ENCODE measurements at regions not wholly inside any gene's neighbourhood (a gene's known extent, or its start where the extent isn't known, plus 50 kb on each side); places are given as distances from the start of the nearest gene placed in this dataset.
"Not testable (repeated sequence)": the region's sequence is repeated elsewhere in the genome, so short reads cannot be mapped to it uniquely, and the experiment has no call there.

DNA sequence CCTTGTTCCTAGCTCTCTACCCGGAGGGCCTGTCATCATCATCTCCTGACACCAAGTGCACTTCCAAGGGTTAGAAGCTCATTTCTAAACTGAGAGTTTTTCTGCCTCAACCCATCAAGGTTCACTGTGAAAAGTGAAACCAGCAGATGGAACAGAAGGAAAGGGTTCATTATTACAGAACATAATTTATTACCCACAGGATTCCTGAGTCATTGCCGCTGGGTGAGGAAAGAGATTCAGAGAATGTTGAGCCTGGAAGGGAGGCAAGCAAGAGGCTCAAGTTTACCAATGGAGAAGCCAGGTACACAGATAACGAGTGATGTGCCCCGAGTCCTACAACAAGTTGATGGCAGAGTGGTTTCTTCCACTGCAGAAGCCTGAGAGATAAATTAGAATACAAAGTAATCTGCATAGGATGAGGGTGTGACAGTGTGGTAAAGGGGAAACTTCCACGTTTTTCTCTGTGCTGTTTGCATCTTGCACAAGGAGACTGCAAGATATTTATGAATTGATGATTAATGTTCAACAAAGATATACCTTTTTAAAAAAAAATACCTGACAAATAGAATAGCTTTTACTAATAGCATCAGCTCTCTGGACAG, 80.5 kb upstream of the SETMAR start:
- DNase-seq (ENCODE audit: low spot score): no peak

DNA sequence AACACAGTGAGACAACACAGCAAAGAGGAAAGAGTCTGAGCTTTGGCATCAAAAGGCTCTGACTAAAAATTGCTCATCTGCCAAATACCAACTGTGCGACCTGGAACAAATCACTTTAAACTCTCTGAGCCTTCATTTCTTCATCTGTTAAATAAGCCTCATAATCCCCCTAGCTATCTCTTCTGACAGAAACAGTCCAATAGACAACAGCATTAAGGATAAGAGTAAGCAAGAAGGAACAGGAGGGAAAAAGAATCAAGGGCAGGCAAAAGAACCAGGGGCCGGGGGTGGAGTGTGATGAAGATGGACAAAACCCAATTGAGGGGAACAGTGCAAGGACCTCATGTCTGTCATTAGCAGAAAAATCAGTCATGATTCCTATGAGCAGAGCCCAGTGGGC, 79.4 kb upstream of the SETMAR start:
- DNase-seq (ENCODE audit: low spot score): no peak

DNA sequence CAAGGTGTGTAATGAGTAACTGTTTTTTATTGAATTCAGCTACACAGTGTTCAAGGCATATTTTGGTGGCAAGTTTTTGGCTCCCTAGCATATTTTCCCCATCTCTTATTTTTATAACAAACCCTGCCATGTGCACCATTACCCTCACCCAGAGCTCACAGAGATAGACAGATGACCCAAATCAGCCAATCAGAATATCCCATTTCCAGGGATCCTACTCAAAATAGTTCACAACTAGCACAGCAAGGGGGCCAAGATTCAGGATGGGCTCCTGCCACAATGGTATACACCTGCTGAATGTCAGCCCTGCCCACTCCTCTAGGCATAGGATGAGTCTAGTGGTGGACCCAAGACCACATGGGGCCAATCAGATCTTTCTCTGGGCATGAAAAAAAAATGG, 78.8 kb upstream of the SETMAR start:
- no peak for DNase-seq (ENCODE audit: low spot score)

DNA sequence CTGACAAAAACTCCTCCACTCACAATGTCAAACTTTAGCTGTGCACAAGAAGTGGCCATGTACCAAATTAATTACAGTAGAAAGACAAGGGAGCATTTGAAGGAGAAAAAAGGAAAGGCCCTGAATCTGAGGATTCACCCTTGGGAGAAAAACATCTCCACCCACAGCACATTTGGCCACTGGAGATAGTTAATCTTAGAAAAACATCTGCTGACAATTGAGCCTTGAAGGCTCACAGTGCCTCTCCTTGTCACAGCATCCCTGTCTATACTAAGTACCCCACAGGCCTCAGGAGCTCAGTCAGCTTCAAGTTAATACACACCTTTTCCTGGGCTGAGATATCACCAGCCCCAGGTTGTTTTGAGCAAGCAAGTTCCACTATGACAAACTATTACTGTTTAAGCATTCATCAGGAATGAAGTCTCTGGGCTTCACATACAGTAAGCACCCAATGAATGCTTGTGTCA, 78.1 kb upstream of the SETMAR start:
- DNase-seq (ENCODE audit: low spot score): no peak

DNA sequence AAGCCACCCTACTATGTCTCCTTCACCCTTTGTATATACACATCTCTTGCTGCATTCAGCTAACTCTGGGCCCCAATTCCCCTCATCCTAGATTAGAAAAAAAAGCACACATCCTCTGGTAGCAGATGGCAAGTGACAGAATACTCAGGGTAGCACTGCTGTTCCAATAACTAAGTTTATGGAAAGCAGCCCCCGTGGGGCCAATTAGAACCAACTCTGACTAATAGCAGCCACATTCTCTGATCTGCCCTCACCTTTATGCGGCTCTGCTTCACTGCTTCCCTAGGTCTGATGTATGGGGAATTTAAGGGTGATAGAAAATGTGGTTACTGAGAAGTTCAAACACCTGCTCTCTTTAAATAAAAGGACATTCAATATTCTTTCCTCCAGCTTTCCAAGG, 74.9 kb upstream of the SETMAR start:
- no peak for DNase-seq (ENCODE audit: low spot score)

DNA sequence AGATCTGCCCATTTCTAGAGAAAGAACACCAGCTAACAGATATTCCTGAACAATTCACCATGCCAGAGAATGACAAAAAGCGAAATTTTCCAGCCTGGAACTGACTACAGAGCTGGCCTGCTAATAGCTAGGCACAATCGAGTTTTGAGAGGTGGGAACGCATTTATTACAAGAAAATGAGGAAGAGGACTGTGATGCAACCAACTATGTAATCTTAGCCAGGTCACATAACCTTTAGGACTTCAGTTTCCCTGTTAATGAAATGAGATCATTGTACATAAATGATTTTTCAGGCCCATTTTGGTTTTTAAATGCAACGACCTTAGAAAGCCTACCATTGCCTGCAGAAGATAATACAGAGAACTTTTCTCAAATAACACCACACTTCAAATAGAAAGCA, 72.1 kb upstream of the SETMAR start:
- DNase-seq (ENCODE audit: low spot score): no peak

DNA sequence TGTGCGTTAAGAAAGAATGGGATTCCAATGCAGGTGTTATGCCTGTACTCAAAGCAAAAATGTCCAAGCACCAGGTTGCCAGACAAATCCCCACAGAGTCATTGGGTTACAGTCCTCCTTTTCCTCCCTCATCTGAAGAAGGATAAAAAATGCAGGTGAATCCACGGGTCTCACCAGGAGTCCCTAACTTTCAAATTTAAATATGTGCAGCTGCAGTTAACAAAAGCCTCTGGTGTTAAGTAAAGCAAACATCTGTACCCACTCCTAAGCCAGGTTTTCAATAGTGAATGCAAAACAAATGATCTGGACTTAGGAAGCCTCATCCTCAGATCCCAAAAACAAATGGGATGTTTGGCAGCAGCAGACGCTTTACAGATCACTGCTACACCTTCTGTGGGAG, 70.4 kb upstream of the SETMAR start:
- no peak for DNase-seq (ENCODE audit: low spot score)

DNA sequence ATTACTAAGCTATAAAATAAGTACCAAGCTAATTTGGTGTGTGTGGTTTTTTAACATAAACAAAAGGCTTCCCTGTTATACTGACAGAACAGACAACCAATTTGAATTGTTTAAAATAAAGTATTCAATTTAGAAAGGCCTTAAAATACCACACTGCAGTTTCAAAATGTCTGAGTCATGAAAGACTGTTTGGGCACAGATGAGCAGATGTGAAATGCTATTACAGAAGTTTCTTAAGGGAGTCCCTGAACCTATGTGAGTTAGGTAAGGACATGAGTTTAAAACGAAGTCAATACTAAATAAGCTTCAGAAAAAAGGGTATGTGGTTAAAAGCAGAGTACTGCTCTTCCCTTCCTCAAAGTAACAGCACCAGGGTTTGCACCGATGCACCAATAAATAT, 69.7 kb upstream of the SETMAR start:
- DNase-seq (ENCODE audit: low spot score): no peak

DNA sequence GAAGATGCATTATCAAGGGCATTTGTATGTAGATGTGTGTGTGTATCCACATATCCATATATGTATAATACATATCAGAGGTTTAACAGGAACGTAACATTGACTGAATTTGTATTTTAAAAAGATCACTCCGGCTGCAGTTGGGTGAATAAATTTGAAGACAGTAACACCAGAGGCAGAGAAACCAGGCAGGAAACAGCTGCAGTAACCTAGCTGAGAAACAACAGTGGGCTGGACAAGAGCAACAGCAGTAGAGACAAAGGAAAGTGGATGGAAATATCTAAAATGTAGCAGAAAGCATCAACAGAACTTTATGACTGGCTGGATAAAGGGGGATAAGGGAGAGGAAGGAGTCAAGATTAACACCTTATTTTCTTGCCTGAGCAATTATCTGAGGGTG, 68.3 kb upstream of the SETMAR start:
- no peak for DNase-seq (ENCODE audit: low spot score)

DNA sequence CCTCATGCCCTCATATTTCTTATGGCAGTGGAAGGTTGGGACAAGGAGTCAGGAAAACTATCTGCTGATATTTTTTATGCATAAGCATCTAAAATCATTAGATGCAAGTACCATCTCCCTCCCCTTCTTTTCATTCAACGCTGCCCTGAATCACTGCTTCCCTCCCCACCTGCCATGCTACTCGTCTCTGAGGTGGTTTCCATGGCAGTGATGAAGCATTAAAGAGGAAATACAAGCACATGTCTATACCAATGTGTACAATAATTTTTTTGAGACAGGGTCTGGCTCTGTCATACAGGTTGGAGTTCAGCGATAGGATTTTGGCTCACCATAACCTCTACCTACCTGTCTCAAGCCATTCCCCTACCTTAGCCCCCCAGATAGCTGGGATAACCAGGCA, 67.5 kb upstream of the SETMAR start:
- DNase-seq (ENCODE audit: low spot score): no peak

DNA sequence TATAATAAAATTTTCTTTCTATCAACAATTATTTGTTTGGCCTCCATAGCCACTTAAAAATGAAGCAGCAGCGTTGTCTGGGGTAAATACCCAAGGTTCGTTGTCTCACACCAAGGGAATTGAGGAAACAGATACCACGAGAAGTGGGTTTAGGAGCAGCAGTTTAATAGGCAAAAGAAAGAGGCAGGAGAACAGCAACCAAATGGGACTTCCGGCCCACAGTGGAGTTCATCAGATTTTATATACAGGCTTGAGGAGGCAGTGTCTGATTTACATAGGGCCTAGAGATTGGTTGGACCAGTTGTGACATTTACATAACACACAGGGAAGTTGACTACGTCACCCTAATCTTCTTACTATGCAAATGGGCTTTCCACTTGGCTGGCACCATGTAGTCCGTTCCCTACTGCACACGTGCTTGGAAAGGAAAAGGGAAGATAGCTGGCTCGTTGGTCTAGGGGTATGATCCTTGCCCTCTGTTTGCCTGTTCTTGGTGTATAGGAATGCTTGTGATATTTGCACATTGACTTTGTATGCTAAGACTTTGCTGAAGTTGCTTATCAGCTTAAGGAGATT, 61.5 kb upstream of the SETMAR start:
- no peak for DNase-seq (ENCODE audit: low spot score)

DNA sequence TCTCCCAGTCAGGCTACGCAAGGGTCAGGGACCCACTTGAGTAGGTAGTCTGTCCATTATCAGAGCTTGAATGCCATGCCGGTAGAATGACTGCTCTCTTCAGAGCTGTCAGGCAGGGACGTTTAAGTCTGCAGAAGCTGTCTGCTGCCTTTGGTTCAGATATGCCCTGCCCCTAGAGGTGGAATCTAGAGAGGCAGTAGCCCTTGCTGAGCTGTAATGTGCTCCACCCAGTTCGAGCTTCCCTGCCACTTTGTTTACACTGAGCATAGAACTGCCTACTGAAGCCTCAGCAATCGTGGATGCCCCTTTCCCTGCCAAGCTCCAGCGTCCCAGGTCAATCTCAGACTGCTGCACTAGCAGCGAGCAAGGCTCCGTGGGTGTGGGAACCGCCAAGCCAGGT, 57.5 kb upstream of the SETMAR start:
- DNase-seq (ENCODE audit: low spot score): no peak

DNA sequence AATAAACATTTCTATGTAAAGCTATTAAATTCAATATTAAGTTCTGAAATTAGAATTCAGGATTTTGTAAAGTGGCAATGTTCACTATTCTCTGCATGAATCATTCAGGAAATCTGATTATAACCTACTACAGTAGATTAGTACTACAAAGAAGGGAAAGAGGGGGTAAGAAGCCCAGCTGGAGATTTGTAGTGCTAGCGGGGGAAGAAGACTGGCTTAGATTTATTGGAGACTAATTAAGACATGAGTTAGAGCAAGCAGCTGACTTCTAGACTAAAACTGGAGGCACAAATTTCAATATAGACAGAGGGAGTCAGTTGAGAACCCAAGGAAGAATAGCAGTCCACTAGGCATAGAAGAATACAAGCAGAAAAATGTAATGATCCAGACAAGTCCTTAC, 55.8 kb upstream of the SETMAR start:
- no peak for DNase-seq (ENCODE audit: low spot score)

DNA sequence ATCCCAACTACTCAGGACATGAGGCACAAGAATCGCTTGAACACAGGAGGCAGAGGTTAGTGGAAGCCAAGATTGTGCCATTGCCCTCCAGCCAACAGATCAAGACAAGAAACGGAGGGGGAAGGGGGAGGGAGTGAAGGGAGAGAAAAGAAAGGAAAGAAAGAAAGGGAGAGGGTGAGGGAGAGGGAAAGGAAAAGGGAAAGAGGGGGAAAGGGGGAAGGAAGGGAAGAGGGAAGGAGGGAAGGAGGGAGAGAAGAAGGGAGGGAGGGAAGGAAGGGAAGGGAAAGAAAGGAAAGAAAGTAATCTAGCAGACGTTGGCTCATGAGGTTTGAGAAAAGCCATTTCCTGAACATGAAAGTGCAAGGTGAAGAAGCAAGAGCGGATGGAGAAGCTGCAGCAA, 53.1 kb upstream of the SETMAR start:
- no peak for DNase-seq (ENCODE audit: low spot score)

DNA sequence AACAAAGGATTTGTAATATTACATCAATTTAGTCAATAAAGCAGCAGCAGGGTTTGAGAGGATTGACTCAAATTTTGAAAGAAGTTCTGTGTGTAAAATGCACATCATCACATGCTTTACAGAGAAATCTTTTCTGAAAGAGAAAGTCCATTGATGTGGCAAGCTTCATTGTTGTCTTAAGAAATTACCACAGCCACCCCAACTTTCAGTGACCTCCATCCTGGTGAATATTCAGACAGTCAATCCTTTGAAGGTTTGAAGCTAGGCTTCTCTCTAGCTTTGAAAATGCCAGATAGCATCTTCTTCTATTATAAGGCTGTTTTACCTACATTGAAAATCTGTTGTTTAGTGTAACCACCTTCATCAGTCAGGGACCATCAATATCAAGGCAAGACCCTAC, 51.8 kb upstream of the SETMAR start:
- DNase-seq (ENCODE audit: low spot score): no peak

DNA sequence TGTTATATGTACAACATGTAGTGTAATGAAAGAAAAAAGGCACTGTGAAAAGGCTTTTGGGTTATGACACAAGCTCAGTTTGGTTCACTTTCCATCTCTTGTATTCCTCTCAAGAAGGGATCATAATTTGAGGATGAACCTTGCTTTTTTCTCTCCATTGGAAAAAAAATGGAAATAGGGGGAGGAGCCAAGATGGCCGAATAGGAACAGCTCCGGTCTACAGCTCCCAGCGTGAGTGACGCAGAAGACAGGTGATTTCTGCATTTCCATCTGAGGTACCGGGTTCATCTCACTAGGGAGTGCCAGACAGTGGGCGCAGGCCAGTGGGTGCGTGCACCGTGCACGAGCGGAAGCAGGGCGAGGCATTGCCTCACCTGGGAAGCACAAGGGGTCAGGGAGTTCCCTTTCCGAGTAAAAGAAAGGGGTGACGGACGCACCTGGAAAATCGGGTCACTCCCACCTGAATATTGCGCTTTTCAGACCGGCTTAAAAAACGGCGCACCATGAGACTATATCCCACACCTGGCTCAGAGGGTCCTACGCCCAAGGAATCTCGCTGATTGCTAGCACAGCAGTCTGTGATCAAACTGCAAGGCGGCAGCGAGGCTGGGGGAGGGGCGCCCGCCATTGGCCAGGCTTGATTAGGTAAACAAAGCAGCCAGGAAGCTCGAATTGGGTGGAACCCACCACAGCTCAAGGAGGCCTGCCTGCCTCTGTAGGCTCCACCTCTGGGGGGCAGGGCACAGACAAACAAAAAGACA, 49.9 kb upstream of the SETMAR start:
- not testable (repeated sequence) for DNase-seq (ENCODE audit: low spot score)

Measured in HuH-7.5 (cell line).